HL-60 (cell line): ENCODE measurements at regions not wholly inside any gene's neighbourhood (a gene's known extent, or its start where the extent isn't known, plus 50 kb on each side); places are given as distances from the start of the nearest gene placed in this dataset.

Experiments
- DNase-seq, 2 experiments: peaks; one replicate each; pipeline ENCODE4 v3.0.0-alpha.2; 2010 to 2020; ENCODE audit warnings: low read depth in 1 of 2, low spot score in 1 of 2
- H3K27ac ChIP-seq: fragments of 250-450 bp; sonication (Bioruptor Pico); replicated peaks from 2 replicates; pipeline ENCODE4 v1.5.1; 2020; ENCODE audit warnings: mild to moderate bottlenecking, moderate library complexity
- H3K27me3 ChIP-seq: fragments of 250-450 bp; sonication (Bioruptor Pico); 2 replicates; pipeline ENCODE4 v1.5.1; 2021; ENCODE audit warnings: mild to moderate bottlenecking, moderate library complexity; ENCODE audit not compliant: insufficient read depth, poor library complexity, severe bottlenecking
- H3K4me3 ChIP-seq: replicated peaks from 2 replicates; pipeline ENCODE4 v1.5.1; 2011; ENCODE audit warnings: mild to moderate bottlenecking, control low read depth, low read length; ENCODE audit not compliant: insufficient read depth
- GABPA ChIP-seq: IDR thresholded peaks from 2 replicates; pipeline ENCODE4 v1.6.1; 2012; ENCODE audit warnings: low read depth
- POLR2AphosphoS5 ChIP-seq: IDR thresholded peaks from 2 replicates; pipeline ENCODE4 v1.6.1; 2012; ENCODE audit warnings: low read depth
- SPI1 ChIP-seq: IDR thresholded peaks from 2 replicates; pipeline ENCODE4 v1.6.1; 2012; ENCODE audit warnings: low read depth, mild to moderate bottlenecking, borderline replicate concordance
- TF ChIP-seq, protein P1 (sequence below): IDR thresholded peaks from one replicate; pipeline ENCODE4 v1.5.1; 2011; ENCODE audit warnings: low read length, control low read depth, inconsistent platforms; ENCODE audit not compliant: insufficient read depth
- TF ChIP-seq, protein P2 (sequence below): IDR thresholded peaks from 2 replicates; pipeline ENCODE4 v1.6.1; 2012; ENCODE audit warnings: low read depth; ENCODE audit not compliant: insufficient replicate concordance

DNA sequence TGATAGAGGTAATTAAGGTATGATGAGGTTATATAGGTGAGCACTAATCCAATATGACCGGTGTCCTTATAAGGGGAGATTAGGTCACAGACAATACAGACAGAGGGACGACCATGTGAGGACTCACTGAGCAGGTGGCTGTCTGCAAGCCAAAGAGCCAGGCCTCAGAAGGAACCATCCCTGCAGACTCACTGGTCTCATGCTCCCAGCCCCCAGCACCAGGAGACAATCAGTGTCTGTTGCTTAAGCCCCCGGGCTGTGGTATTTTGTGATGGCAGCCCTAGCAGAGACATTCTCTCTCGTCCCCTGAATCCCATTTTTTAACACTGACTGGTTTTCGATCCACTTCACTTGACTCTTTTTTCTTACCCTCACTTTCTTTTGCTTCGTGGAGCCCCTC, 51.9 kb upstream of the PABPC3 start:
- no peak overlapping the region for H3K4me3 ChIP-seq
- TF ChIP-seq POLR2AphosphoS5 (no peak), GABPA (no peak), SPI1 (no peak)
- TF ChIP-seq, protein P1, sequence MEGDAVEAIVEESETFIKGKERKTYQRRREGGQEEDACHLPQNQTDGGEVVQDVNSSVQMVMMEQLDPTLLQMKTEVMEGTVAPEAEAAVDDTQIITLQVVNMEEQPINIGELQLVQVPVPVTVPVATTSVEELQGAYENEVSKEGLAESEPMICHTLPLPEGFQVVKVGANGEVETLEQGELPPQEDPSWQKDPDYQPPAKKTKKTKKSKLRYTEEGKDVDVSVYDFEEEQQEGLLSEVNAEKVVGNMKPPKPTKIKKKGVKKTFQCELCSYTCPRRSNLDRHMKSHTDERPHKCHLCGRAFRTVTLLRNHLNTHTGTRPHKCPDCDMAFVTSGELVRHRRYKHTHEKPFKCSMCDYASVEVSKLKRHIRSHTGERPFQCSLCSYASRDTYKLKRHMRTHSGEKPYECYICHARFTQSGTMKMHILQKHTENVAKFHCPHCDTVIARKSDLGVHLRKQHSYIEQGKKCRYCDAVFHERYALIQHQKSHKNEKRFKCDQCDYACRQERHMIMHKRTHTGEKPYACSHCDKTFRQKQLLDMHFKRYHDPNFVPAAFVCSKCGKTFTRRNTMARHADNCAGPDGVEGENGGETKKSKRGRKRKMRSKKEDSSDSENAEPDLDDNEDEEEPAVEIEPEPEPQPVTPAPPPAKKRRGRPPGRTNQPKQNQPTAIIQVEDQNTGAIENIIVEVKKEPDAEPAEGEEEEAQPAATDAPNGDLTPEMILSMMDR = no peak
- TF ChIP-seq, protein P2, sequence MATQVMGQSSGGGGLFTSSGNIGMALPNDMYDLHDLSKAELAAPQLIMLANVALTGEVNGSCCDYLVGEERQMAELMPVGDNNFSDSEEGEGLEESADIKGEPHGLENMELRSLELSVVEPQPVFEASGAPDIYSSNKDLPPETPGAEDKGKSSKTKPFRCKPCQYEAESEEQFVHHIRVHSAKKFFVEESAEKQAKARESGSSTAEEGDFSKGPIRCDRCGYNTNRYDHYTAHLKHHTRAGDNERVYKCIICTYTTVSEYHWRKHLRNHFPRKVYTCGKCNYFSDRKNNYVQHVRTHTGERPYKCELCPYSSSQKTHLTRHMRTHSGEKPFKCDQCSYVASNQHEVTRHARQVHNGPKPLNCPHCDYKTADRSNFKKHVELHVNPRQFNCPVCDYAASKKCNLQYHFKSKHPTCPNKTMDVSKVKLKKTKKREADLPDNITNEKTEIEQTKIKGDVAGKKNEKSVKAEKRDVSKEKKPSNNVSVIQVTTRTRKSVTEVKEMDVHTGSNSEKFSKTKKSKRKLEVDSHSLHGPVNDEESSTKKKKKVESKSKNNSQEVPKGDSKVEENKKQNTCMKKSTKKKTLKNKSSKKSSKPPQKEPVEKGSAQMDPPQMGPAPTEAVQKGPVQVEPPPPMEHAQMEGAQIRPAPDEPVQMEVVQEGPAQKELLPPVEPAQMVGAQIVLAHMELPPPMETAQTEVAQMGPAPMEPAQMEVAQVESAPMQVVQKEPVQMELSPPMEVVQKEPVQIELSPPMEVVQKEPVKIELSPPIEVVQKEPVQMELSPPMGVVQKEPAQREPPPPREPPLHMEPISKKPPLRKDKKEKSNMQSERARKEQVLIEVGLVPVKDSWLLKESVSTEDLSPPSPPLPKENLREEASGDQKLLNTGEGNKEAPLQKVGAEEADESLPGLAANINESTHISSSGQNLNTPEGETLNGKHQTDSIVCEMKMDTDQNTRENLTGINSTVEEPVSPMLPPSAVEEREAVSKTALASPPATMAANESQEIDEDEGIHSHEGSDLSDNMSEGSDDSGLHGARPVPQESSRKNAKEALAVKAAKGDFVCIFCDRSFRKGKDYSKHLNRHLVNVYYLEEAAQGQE = no peak
- peaks cover 71% of the 10 kb centered on the region for H3K27me3 ChIP-seq
- no peak for DNase-seq
- no peak overlapping the region for H3K27ac ChIP-seq
